Ureter (tissue), 1 donor: ENCODE measurements at regions not wholly inside any gene's neighbourhood (a gene's known extent, or its start where the extent isn't known, plus 50 kb on each side); places are given as distances from the start of the nearest gene placed in this dataset.
A peak's percentile ranks its signal among the peaks of the same experiment; 100 is the strongest.

ENCODE experiments used
- DNase-seq: peaks from one replicate; pipeline ENCODE4 v3.0.0-alpha.2; 2020; ENCODE audit warnings: low spot score
- donor health status: DM: yes; HTN: yes; CAD: no.

DNA sequence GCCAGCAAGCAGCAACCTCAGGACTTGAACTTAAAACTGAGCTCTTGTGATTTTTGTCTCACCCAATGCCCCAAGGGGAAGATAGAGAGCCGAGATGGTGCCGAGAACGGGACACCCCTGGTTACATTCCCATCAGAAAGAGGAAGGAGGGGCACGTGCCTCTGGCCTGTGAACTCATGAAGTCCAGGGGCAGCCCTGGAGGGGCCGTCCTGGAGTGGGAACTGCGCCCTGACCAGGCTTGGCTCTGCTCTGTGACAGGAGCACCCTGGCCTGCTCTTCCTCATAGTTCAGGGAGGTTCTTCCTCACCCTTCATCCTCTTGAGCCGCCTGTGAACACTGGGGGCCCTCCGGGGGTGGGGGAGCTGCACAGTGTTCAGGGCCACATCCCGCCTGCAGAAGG lies 130.3 kb upstream of the FOXF1 start:
- no peak for DNase-seq

DNA sequence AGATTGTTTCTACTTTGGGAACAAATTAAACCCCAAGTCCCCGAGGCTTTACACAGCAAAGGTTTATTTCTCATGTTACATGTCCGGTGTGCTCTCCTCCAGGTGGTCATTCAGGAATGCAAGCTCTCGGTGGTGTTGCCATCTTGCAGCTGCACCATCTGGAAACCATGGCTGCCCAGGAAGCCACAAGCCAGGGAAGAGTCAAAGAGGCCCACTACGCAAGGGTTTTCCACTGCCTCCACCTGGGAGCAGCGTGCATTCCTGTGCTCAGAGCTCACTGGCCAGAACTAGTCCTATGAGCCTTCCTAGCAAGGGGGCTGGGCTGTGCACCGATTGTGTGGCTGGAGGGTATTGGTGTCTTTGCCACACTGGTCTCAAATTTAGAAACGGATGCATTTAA lies 128.8 kb upstream of the FOXF1 start:
- no peak for DNase-seq

- no peak for DNase-seq
Observed at GRCh38 chr16:86382067-86382773, 128.1 kb upstream of the FOXF1 start.

DNA sequence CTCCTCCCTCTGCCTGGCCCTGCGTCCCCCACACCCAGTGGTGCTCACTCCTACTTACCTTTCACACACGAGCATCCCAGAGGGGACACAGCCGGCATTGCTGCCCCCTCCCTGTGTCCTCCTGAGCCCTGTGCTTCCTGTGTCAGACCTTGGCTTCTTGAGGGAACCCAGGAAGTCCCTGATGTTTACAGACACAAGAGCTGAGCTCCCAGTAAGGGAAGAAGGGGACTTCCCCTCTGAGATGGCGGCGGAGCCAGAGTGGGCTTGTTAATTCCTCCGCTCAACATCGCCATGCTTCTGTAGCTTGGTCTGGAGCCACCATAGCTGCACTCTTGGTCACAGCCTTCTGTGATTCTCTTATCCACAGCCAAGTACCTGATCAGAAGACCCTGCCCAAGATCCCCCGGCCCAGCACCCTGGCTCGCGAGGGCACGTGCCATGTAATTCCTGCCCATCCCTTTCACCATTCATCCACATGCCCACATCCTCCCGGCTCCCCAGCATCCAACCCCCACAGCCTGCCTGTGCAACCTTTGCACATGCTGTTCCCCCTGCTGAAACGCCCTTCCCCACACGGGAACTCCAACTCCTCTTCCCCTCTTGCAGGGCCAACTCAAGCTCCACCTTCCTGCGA lies 127.4 kb upstream of the FOXF1 start:
- DNase-seq: no peak

- no peak for DNase-seq
Observed at GRCh38 chr16:86383488-86384262, 126.7 kb upstream of the FOXF1 start.

GRCh38 chr16:86384263-86384649 lies 126.1 kb upstream of the FOXF1 start:
- no peak for DNase-seq

GRCh38 chr16:86384980-86385379 lies 125.3 kb upstream of the FOXF1 start:
- no peak for DNase-seq

DNA sequence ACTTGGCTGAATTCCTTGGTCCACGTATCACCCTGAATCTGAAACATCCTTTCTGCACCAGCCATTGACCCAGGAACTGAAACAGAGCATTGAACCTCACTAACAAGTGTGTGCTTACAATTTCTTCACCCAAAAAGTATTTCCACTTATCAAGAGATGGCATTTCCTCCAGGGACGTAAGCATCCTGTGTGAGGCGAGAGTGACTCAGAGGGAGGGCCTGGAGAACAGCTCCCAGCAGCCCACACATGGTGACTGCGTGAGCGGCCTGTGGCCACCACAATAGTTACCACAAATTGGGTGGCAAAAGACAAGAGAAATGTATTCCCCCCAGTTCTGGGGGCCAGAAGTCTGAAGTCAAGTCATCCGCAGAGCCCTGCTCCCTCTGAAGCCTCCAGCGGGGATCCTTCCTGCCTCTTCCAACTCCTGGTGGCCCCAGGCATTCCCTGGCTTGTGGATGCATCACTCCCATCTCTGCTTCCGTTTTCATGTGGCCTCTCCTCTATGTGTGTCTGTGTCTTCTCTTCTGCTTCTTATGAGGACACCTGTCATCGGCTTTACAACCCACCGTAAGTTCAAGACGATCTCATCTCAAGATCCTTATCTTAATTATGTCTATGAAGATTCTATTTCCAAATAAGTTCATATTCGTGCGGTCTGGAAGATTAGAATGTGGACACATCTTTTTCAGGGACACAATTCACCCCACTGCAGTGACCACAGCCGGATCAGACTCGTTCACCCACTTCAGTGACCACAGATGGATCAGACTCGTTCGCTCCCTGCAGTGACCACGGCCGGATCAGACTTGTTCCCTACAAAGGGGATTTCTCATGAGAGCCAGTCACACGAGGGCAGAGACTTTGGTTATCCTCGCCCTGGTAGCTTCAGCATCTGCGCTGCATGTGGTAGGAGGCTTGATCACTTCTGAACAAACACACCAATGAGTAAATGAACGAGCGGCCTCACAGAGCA lies 122.6 kb upstream of the FOXF1 start:
- DNase-seq: no peak

DNA sequence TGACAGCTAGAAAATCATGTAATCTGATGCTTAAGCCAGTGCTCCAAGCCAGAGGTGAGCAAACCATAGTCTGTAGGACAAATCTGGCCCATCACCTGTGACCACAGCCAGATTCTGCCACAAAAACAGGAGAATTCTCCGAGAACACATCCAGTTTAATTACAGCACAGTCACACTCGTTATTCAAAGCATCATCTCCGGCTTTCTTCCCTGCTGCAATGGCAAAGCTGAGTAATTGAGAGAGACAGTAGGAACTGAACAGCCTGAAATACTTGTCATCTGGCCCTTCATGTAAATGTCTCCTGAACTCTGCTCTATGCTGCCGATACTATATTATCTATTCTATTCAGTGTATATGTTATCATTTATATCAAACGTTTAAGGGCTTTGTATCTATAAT lies 121.4 kb upstream of the FOXF1 start:
- DNase-seq: no peak

GRCh38 chr16:86389566-86390328 lies 120.6 kb upstream of the FOXF1 start:
- DNase-seq: no peak

DNA sequence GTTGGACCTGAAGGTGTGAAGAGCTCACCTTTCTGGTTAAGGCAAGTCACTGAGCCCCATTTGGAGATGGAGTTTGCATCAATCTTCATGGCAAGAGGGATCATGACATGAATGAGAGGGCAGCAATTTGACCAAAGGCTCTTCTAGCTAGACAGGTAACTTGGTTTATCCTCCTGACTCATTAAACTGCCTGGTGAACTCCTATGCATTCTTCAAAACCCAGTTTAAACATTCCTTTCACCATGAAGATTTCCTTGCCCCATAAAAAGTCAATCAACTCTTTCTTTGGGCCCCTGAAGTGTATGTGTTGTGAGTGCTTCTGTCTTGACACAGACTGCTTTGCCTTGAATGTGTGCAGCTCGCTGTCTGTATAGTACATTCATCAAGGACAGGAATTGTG lies 120.0 kb upstream of the FOXF1 start:
- DNase-seq: no peak

DNA sequence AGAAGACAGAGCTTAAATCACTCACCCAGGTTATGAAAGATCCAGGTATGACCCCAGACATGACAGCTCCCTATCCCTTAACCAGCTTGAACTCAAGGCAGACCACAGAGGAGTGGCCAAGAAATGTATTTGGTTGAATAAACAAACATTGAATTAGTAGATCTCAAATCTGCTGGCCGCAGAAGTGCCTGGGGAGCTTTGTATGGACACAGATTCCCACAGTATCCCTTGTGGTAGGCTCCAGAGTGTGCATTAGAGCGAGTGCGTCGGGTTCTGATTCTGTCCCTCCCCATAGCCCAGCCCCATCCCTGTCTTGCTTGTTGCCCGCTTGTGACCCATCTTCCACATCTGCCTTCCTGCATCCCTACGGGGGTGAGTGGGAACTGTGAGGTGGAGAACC lies 118.8 kb upstream of the FOXF1 start:
- no peak for DNase-seq

- DNase-seq: no peak
Observed at GRCh38 chr16:86391984-86392383, 118.3 kb upstream of the FOXF1 start.

DNA sequence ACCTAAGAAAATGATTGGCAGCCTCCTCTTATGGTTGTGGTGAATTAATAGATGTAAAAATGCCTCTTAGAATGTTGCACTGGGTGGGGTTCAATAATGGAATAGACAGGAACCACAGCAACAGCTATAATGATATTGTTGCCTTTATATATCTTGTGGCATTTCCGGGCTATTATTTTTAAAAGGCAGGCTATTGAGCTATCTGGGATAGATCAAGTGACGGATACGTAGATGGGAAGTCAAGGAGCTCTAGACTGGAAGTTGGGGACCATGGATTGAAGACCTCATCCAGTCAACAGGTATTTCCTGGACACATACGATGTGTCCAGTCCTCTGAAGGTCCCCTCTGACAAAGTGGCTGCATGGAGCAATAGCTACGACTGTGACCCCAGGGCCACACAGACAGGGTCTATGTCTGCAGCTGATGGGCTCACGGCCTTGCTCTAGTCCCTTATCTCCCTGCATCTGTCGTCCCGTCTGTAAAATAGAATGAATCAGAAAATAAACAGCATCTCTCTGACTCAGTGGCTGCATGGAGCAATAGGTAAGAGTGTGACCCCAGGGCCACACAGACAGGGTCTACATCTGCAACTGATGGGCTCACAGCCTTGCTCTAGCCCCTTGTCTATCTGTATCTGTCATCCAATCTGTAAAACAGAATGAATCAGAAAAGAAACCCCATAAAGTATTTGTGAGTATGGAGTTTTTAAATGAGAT lies 117.7 kb upstream of the FOXF1 start:
- no peak for DNase-seq

- no peak for DNase-seq
Observed at GRCh38 chr16:86393907-86394626, 116.3 kb upstream of the FOXF1 start.

DNA sequence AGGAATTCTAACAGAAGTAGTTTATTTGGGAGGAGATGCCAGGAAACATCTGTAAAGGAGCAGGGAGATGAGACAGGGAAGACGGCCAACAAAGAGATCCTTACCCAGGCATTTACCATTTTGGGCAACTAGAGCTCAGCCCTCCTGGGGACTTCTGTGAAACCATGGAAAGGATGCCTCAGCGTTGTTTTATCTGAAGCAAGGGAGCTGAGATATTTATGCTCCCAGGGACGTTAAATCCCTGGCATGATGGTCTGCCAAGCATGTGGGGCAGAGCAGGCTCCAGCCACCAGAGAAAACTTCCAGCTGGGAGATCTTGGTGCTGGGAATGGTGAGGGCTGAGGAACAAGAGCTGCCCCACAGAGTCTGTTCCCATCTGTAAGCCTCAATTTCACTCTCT lies 114.8 kb upstream of the FOXF1 start:
- no peak for DNase-seq

GRCh38 chr16:86396422-86396821 lies 113.9 kb upstream of the FOXF1 start:
- DNase-seq: peak; percentile 65

DNA sequence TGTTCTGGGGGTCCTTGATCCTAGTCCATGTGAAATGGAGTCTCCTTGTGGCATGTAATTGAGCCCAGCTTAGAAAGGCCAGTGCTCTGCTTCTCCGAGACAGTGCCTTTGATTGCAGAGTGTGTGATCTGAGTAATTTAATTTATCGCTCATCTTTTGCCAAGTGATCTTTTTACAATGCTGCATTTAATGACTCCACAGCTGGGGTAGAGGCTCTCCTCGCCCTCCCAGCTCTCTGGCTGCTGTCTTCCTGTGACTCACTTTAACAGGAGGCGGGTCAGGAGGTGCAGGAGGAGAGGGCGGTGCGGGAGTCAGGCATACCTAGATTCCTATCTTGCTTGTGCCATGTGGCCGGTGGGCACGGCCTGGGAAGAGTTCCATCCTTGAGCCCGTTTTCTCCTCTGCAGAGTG lies 113.4 kb upstream of the FOXF1 start:
- peak; percentile 70 for DNase-seq

DNA sequence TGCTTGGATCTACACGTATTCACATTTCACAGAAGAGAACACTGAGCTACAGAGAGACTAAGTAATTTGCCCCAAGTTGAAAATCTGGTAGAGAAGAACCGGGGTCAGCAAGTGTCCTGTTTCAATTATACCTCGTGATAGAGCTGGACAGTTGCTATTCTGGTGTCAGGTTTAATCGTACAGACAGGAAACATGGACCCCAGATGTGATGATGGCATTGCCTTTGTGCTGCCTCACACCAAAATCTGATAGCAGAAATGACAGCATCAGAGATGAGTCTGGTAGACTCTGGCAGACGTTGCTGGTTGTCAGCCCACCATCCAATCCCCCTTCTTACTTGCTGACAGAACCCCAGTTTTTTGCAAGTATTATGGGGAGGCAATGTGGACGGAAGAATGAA lies 112.1 kb upstream of the FOXF1 start:
- DNase-seq: no peak

- DNase-seq: no peak
Observed at GRCh38 chr16:86398622-86399021, 111.7 kb upstream of the FOXF1 start.
